Spleen (tissue), 7 donors: ENCODE measurements at regions not wholly inside any gene's neighbourhood (a gene's known extent, or its start where the extent isn't known, plus 50 kb on each side); places are given as distances from the start of the nearest gene placed in this dataset.

Experiments
- POLR2A ChIP-seq, 3 donors: fragments of 450-650 bp; IDR thresholded peaks; one replicate each; pipeline ENCODE4 v1.5.1; 2017; ENCODE audit warnings: antibody characterized with exemption in 3 of 3, mild to moderate bottlenecking in 1 of 3
- POLR2AphosphoS5 ChIP-seq, 3 donors: sonication (generic); formaldehyde crosslinking; IDR thresholded peaks; one replicate each; pipeline ENCODE4 v1.5.1; 2017; ENCODE audit warnings: antibody characterized with exemption in 3 of 3
- TF ChIP-seq, protein P1 (sequence below), 11 experiments: fragments of 200-600 bp in 7 of 11; fragments of 450-650 bp in 4 of 11; sonication (generic) in 4 of 11; IDR thresholded peaks in 8 of 11; conservative IDR thresholded peaks in 3 of 11; 1 replicate in 7 of 11; 2 replicates in 4 of 11; pipeline versions ENCODE4 v1.4.0 to v1.8.0; 2016 to 2021; ENCODE audit warnings: antibody characterized with exemption in 11 of 11, inconsistent platforms in 4 of 11, mild to moderate bottlenecking in 1 of 11
- donor health status: DM: no; HTN: no; CAD: no; lungs with moderate emphysema.
- donor health status: DM: no; HTN: no; CAD: no.
- donor health status: DM: no; HTN: no; CAD: no.

- TF ChIP-seq POLR2AphosphoS5 (IDR thresholded peaks at IDR 0.05), result no peak
- TF ChIP-seq, protein P1, sequence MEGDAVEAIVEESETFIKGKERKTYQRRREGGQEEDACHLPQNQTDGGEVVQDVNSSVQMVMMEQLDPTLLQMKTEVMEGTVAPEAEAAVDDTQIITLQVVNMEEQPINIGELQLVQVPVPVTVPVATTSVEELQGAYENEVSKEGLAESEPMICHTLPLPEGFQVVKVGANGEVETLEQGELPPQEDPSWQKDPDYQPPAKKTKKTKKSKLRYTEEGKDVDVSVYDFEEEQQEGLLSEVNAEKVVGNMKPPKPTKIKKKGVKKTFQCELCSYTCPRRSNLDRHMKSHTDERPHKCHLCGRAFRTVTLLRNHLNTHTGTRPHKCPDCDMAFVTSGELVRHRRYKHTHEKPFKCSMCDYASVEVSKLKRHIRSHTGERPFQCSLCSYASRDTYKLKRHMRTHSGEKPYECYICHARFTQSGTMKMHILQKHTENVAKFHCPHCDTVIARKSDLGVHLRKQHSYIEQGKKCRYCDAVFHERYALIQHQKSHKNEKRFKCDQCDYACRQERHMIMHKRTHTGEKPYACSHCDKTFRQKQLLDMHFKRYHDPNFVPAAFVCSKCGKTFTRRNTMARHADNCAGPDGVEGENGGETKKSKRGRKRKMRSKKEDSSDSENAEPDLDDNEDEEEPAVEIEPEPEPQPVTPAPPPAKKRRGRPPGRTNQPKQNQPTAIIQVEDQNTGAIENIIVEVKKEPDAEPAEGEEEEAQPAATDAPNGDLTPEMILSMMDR (IDR thresholded peaks at IDR 0.05 in 8 of 11, conservative IDR thresholded peaks at IDR 0.05 in 3 of 11), result no peak
- no peak for TF ChIP-seq POLR2A (IDR thresholded peaks at IDR 0.05)
Observed at GRCh38 chr1:73914951-73915350, 283.0 kb downstream of the LRRIQ3 start.
